Chondrocyte (in vitro differentiated cells): ENCODE measurements at regions not wholly inside any gene's neighbourhood (a gene's known extent, or its start where the extent isn't known, plus 50 kb on each side); places are given as distances from the start of the nearest gene placed in this dataset.
"Not testable (repeated sequence)": the region's sequence is repeated elsewhere in the genome, so short reads cannot be mapped to it uniquely, and the experiment has no call there.

Experiments used
- DNase-seq: peaks from one replicate; pipeline ENCODE4 v3.0.0; 2021; ENCODE audit warnings: mixed read lengths, low spot score
- H3K27ac Mint-ChIP-seq: one replicate; pipeline ENCODE4 v1.8.0; 2021; ENCODE audit warnings: mild to moderate bottlenecking, moderate library complexity, mixed read lengths; ENCODE audit not compliant: unreplicated experiment
- H3K27me3 Mint-ChIP-seq: 2 replicates; pipeline ENCODE4 v1.8.0; 2021; ENCODE audit warnings: low read depth, mixed read lengths
- H3K36me3 Mint-ChIP-seq: 2 replicates; pipeline ENCODE4 v1.8.0; 2021; ENCODE audit warnings: low read depth, mixed read lengths
- H3K4me1 Mint-ChIP-seq: 2 replicates; pipeline ENCODE4 v1.8.0; 2021; ENCODE audit warnings: low read depth, mild to moderate bottlenecking, mixed read lengths
- H3K4me3 Mint-ChIP-seq: one replicate; pipeline ENCODE4 v1.8.0; 2021; ENCODE audit warnings: mild to moderate bottlenecking, moderate library complexity, mixed read lengths; ENCODE audit not compliant: unreplicated experiment
- H3K9me3 Mint-ChIP-seq: 2 replicates; pipeline ENCODE4 v1.8.0; 2021; ENCODE audit warnings: low read depth, mixed read lengths
- CTCF ChIP-seq: fragments of 200-600 bp; sonication (generic); IDR thresholded peaks from 2 replicates; pipeline ENCODE4 v1.5.0; 2021; ENCODE audit warnings: antibody characterized with exemption, mild to moderate bottlenecking, moderate library complexity

- TF ChIP-seq CTCF: no peak
- Mint-ChIP-seq H3K4me3 (no peak overlapping the region), H3K27ac (no peak overlapping the region), H3K9me3 (peaks cover 11% of the 10 kb centered on the region), H3K4me1 (no peaks in the 10 kb centered on the region), H3K27me3 (peaks cover 47% of the 10 kb centered on the region), H3K36me3 (no peaks in the 10 kb centered on the region)
- DNase-seq: no peak
These were observed 237.8 kb upstream of the LHX5 start for GRCh38 chr12:113709456-113709855.

- Mint-ChIP-seq H3K36me3 (no peaks in the 10 kb centered on the region), H3K9me3 (peaks cover 3% of the 10 kb centered on the region), H3K27ac (no peak overlapping the region), H3K4me3 (no peak overlapping the region), H3K27me3 (peaks cover 42% of the 10 kb centered on the region), H3K4me1 (no peaks in the 10 kb centered on the region)
- no peak for DNase-seq
- TF ChIP-seq CTCF: no peak
These were observed 231.2 kb upstream of the LHX5 start for GRCh38 chr12:113702836-113703235.

DNA sequence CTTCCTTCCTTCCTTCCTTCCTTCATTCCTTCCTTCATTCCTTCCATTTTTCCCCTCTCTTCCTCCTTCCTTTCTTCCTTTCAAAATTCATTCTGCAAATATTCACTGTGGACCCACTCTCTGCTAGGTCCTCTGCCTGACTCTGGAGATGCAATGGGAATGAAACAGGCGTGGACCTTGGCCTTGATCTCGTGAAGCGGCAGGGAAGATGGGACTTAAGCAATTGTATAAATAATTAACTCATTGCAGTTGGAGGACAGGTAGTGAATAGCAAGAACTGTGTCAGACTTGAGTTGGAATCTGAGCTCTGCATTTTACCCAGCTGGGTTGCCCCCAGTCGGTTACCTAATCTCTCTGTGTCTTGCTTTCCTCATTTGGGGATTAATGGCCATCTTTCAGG is 230.6 kb upstream of the LHX5 start:
- Mint-ChIP-seq H3K4me1 (no peaks in the 10 kb centered on the region), H3K27ac (no peak overlapping the region), H3K9me3 (peaks cover 3% of the 10 kb centered on the region), H3K36me3 (no peaks in the 10 kb centered on the region), H3K27me3 (peaks cover 43% of the 10 kb centered on the region), H3K4me3 (no peak overlapping the region)
- no peak for TF ChIP-seq CTCF
- DNase-seq: no peak

DNA sequence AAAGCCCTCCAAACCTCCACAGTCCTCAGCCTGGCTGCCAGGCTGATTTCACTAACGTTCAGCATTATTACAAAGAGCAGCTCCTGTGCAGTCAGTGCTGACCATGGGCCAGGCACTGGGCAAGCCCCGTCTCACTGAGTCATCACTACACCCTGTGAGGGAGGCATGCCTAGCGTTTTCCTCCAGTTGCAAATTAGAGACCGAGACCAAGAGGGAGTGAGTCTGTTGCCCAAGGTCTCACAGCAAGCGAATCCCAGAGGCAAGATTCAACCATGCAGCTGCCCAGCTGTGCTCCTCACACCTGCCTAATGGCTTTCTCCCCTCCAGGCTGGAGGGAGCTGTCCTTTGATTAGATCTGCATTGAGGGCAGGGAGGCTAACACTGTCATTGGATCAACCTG is 229.3 kb upstream of the LHX5 start:
- Mint-ChIP-seq H3K27me3 (peaks cover 44% of the 10 kb centered on the region), H3K4me3 (no peak overlapping the region), H3K4me1 (no peaks in the 10 kb centered on the region), H3K36me3 (no peaks in the 10 kb centered on the region), H3K9me3 (peaks cover 3% of the 10 kb centered on the region), H3K27ac (no peak overlapping the region)
- TF ChIP-seq CTCF: no peak
- DNase-seq: no peak

DNA sequence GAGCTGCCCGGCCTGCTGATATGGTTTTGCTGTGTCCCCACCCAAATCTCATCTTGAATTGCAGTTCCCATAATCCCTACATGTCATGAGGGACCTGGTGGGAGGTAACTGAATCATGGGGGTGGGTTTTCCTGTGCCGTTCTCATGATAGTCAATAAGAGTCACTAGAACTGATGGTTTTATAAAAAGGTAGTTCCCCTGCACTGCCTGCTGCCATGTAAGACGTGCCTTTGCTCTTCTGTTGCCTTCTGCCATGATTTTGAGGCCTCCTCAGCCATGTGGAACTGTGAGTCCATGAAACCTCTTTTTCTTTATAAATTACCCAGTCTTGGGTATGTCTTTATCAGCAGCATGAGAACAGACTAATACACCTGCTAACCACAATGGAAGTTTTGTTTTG is 228.3 kb upstream of the LHX5 start:
- H3K27ac Mint-ChIP-seq, H3K36me3 Mint-ChIP-seq, H3K9me3 Mint-ChIP-seq, H3K4me1 Mint-ChIP-seq, H3K4me3 Mint-ChIP-seq, DNase-seq: not testable (repeated sequence)
- H3K27me3 Mint-ChIP-seq: peaks cover 48% of the 10 kb centered on the region

DNA sequence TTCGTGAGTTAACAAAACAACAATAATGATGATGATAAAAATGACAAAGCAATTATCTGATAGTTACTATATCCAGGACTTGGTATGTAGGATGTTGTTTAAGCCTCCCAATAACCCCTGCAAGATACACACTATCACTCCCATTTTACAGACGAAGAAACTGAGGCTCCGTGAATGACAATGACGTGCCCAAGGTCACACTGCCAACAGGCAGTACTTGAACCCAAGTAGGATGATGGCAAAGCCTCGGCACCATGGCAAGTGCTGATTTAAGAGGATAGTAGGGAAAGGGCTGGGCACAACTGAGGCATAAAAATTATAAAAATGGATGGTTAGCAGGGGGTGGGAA is 226.8 kb upstream of the LHX5 start:
- no peak overlapping the region for H3K27ac Mint-ChIP-seq
- no peak for TF ChIP-seq CTCF
- no peaks in the 10 kb centered on the region for H3K36me3 Mint-ChIP-seq
- H3K27me3 Mint-ChIP-seq: peaks cover 49% of the 10 kb centered on the region
- H3K4me1 Mint-ChIP-seq: no peaks in the 10 kb centered on the region
- H3K9me3 Mint-ChIP-seq: peaks cover 3% of the 10 kb centered on the region
- no peak for DNase-seq
- no peak overlapping the region for H3K4me3 Mint-ChIP-seq
